PC-3 (cell line): ENCODE measurements at regions not wholly inside any gene's neighbourhood (a gene's known extent, or its start where the extent isn't known, plus 50 kb on each side); places are given as distances from the start of the nearest gene placed in this dataset.

Experiments used
- ATAC-seq: fragments of 200-7000 bp; cut with Tn5 transposase; 2 replicates; pipeline ENCODE4 v1.9.1; 2020; ENCODE audit warnings: mild to moderate bottlenecking, moderate library complexity
- BruUV-seq: library from RNA; stranded (reverse); fragments of 400-500 nt; replicated peaks from 2 replicates; lab custom pipeline; 2021; lab: Mats Ljungman, UMichigan
- CTCF ChIA-PET: fragments of 300-600 bp; sonication (Branson Sonifier 250); formaldehyde crosslinking; loops from one replicate; lab custom pipeline; 2022; ENCODE audit warnings: antibody characterized with exemption; lab: Charles Lee
- POLR2A ChIA-PET: fragments of 300-600 bp; sonication (Branson Sonifier 250); formaldehyde crosslinking; loops from one replicate; lab custom pipeline; 2022; ENCODE audit warnings: antibody characterized with exemption; ENCODE audit not compliant: unreplicated experiment; lab: Charles Lee
- DNase-seq: peaks from one replicate; pipeline ENCODE4 v3.0.0-alpha.2; 2015
- H2AFZ ChIP-seq: fragments of 300-600 bp; sonication (generic); 2 replicates; pipeline ENCODE4 v1.6.0; 2016; ENCODE audit warnings: antibody characterized with exemption, low read length
- H3F3A ChIP-seq: fragments of 300-600 bp; sonication (generic); one replicate; pipeline ENCODE4 v1.6.0; 2017; ENCODE audit warnings: antibody characterized with exemption, low read length, control low read depth, mild to moderate bottlenecking; ENCODE audit not compliant: unreplicated experiment
- H3K27ac ChIP-seq: fragments of 300-600 bp; sonication (generic); 2 replicates; pipeline ENCODE4 v1.5.1; 2016; ENCODE audit warnings: mild to moderate bottlenecking, low read length
- H3K27me3 ChIP-seq: fragments of 300-600 bp; sonication (generic); 2 replicates; pipeline ENCODE4 v1.6.1; 2016; ENCODE audit warnings: low read length, mixed read lengths
- H3K36me3 ChIP-seq: fragments of 300-600 bp; sonication (generic); 2 replicates; pipeline ENCODE4 v1.6.1; 2016; ENCODE audit warnings: low read depth, mixed run types, low read length, mixed read lengths
- H3K4me1 ChIP-seq: fragments of 300-600 bp; sonication (generic); 2 replicates; pipeline ENCODE4 v1.5.1; 2016; ENCODE audit warnings: low read length; ENCODE audit not compliant: insufficient read depth
- H3K4me2 ChIP-seq: fragments of 300-600 bp; sonication (generic); 2 replicates; pipeline ENCODE4 v1.6.0; 2016; ENCODE audit warnings: low read length
- H3K4me3 ChIP-seq: fragments of 300-600 bp; sonication (generic); 2 replicates; pipeline ENCODE4 v1.5.1; 2016; ENCODE audit warnings: mild to moderate bottlenecking, low read length, mixed read lengths
- H3K79me2 ChIP-seq: fragments of 300-600 bp; sonication (generic); 2 replicates; pipeline ENCODE4 v1.6.1; 2017; ENCODE audit warnings: low read length, mixed read lengths
- H3K9ac ChIP-seq: fragments of 300-600 bp; sonication (generic); 2 replicates; pipeline ENCODE4 v1.6.0; 2016; ENCODE audit warnings: mild to moderate bottlenecking, low read length
- H3K9me2 ChIP-seq: fragments of 300-600 bp; sonication (generic); replicated peaks from 2 replicates; pipeline ENCODE4 v1.6.1; 2016; ENCODE audit warnings: mixed run types, low read length, mixed read lengths
- H3K9me3 ChIP-seq: fragments of 300-600 bp; sonication (generic); 2 replicates; pipeline ENCODE4 v1.6.1; 2016; ENCODE audit warnings: low read length, mixed read lengths
- H4K20me1 ChIP-seq: fragments of 300-600 bp; sonication (generic); 2 replicates; pipeline ENCODE4 v1.6.1; 2016; ENCODE audit warnings: low read length, mixed read lengths
- EZH2 ChIP-seq: fragments of 300-600 bp; sonication (generic); IDR thresholded peaks from one replicate; pipeline ENCODE4 v1.6.1; 2017; ENCODE audit warnings: antibody characterized with exemption, mild to moderate bottlenecking, low read length; ENCODE audit not compliant: unreplicated experiment
- EZH2phosphoT487 ChIP-seq: fragments of 300-600 bp; sonication (generic); IDR thresholded peaks from 2 replicates; pipeline ENCODE4 v1.6.1; 2018; ENCODE audit warnings: mild to moderate bottlenecking, antibody characterized with exemption, low read length, borderline replicate concordance
- intact Hi-C: fragments of 100-400 bp; cut with micrococcal nuclease; formaldehyde crosslinking; loops from 2 replicates; pipeline ENCODE4 v1.9.0; 2023
- TF ChIP-seq, protein P1 (sequence below): fragments of 300-600 bp; sonication (generic); conservative IDR thresholded peaks from 2 replicates; pipeline ENCODE4 v1.5.1; 2017; ENCODE audit warnings: antibody characterized with exemption, low read depth, mild to moderate bottlenecking, low read length

DNA sequence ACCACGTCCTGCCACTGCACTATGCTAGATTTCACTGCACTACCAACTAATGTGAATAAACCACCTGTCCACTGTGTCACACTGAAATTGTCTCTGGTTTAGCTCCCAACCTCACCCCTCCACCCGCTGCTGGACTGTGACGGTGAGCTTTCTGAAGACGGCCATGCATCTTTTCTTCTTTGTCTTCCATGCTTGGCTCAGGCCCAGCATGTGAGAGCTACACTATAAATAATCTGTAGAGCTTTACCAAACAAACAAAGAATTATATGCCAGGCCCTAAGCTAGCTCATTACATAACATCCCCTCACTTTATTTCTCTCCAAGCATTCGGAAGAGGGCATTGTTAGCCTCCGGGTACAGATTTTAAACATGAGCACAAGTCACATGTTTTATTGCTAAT lies 633.2 kb downstream of the TNS3 start:
- Histone ChIP-seq H3K4me3 (no peak overlapping the region), H3K4me1 (no peaks in the 10 kb centered on the region; the same call in 1 of the 2 replicates), H3K4me2 (no peak overlapping the region), H3K27ac (no peak overlapping the region), H3F3A (no peaks in the 10 kb centered on the region), H3K36me3 (no peaks in the 10 kb centered on the region), H4K20me1 (no peaks in the 10 kb centered on the region), H3K9me3 (no peaks in the 10 kb centered on the region), H3K27me3 (no peaks in the 10 kb centered on the region), H3K79me2 (no peaks in the 10 kb centered on the region), H2AFZ (no peak overlapping the region), H3K9ac (no peak overlapping the region), H3K9me2 (no peaks in the 10 kb centered on the region)
- CTCF ChIA-PET, result no interaction called here
- BruUV-seq, result no TSS peak
- intact Hi-C loops, result no loop called here
- TF ChIP-seq EZH2, result no peak
- no peak for TF ChIP-seq EZH2phosphoT487
- TF ChIP-seq, protein P1, sequence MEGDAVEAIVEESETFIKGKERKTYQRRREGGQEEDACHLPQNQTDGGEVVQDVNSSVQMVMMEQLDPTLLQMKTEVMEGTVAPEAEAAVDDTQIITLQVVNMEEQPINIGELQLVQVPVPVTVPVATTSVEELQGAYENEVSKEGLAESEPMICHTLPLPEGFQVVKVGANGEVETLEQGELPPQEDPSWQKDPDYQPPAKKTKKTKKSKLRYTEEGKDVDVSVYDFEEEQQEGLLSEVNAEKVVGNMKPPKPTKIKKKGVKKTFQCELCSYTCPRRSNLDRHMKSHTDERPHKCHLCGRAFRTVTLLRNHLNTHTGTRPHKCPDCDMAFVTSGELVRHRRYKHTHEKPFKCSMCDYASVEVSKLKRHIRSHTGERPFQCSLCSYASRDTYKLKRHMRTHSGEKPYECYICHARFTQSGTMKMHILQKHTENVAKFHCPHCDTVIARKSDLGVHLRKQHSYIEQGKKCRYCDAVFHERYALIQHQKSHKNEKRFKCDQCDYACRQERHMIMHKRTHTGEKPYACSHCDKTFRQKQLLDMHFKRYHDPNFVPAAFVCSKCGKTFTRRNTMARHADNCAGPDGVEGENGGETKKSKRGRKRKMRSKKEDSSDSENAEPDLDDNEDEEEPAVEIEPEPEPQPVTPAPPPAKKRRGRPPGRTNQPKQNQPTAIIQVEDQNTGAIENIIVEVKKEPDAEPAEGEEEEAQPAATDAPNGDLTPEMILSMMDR, result no peak
- POLR2A ChIA-PET, result interaction anchor here (0.6 kb wide), 1 partner anchor 89 kb away, joined by 3 read pairs; no protein-coding TSS in a partner anchor
- DNase-seq (no peak), ATAC-seq (no peak)

DNA sequence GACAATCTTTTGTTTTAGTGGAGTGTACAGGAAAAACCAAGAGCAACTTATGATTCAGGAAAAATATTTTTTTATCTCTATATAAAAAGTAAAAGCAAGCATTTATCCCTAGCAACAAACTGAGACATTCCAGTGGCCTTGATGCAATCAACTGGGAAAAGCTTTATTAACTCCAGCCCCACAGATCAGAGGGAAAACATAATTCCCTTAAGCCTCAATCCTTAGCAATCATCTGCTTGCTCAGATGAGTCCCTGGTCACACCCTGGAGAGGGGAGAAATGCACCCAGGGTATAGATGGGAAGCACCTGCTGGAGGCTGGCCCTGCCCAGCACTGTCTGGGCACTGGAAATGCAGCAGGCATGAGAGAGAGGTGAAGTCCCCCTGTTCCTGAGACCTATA lies 636.6 kb downstream of the TNS3 start:
- H3K36me3 ChIP-seq, result no peaks in the 10 kb centered on the region
- H4K20me1 ChIP-seq, result no peaks in the 10 kb centered on the region
- intact Hi-C loops, result no loop called here
- no peaks in the 10 kb centered on the region for H3F3A ChIP-seq
- H3K27me3 ChIP-seq, result no peaks in the 10 kb centered on the region
- no peak overlapping the region for H3K4me2 ChIP-seq
- H3K27ac ChIP-seq, result no peak overlapping the region
- POLR2A ChIA-PET, result no interaction called here
- TF ChIP-seq EZH2 (no peak), EZH2phosphoT487 (no peak)
- TF ChIP-seq, protein P1, result no peak
- no peak for ATAC-seq
- no peak overlapping the region for H3K4me3 ChIP-seq
- no peaks in the 10 kb centered on the region for H3K9me2 ChIP-seq
- CTCF ChIA-PET, result no interaction called here
- H3K4me1 ChIP-seq, result no peaks in the 10 kb centered on the region; the same call in 1 of the 2 replicates
- H3K9ac ChIP-seq, result no peak overlapping the region
- no peaks in the 10 kb centered on the region for H3K79me2 ChIP-seq
- no TSS peak for BruUV-seq
- DNase-seq, result no peak
- H3K9me3 ChIP-seq, result no peaks in the 10 kb centered on the region
- H2AFZ ChIP-seq, result no peak overlapping the region

DNA sequence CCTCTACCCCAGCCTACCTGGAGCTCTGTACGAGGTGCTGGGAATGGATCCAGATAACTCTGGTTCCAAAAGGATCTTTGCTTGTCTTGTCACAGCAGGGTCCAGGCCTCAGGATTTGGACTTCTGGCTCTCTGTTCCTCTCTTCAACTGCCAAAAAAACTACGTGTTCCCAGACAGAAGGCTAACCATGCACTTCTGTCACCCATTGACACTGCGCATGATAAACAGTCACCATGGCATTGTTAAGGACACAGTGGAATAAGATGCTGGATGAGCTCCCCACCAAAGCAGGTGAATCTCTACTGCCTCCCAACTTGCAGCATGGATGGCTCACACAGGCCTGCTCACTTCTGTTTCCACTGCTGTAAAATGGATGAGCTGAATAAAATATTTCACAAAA lies 637.9 kb downstream of the TNS3 start:
- Histone ChIP-seq H3F3A (no peaks in the 10 kb centered on the region), H2AFZ (no peak overlapping the region), H3K4me1 (no peaks in the 10 kb centered on the region; the same call in 1 of the 2 replicates), H3K9me2 (no peaks in the 10 kb centered on the region), H3K4me2 (no peak overlapping the region), H3K4me3 (no peak overlapping the region), H3K9me3 (no peaks in the 10 kb centered on the region), H3K9ac (no peak overlapping the region), H3K27me3 (no peaks in the 10 kb centered on the region), H4K20me1 (no peaks in the 10 kb centered on the region), H3K79me2 (no peaks in the 10 kb centered on the region), H3K27ac (no peak overlapping the region), H3K36me3 (no peaks in the 10 kb centered on the region)
- CTCF ChIA-PET, result no interaction called here
- BruUV-seq, result no TSS peak
- ATAC-seq (no peak), DNase-seq (no peak)
- intact Hi-C loops, result no loop called here
- POLR2A ChIA-PET, result no interaction called here
- no peak for TF ChIP-seq EZH2
